ENCODE measurements at regions not wholly inside any gene's neighbourhood (a gene's known extent, or its start where the extent isn't known, plus 50 kb on each side); places are given as distances from the start of the nearest gene placed in this dataset.

GRCh38 chr2:14143435-14143834, 489.1 kb upstream of the LRATD1 start:
- TF ChIP-seq SP1 (IDR thresholded peaks at IDR 0.05) (no peak), FOXM1 (IDR thresholded peaks at IDR 0.05; ENCODE audit: borderline replicate concordance) (no peak), SUZ12 (IDR thresholded peaks at IDR 0.05) (no peak), TARDBP (IDR thresholded peaks at IDR 0.05) (no peak), ZNF384 (IDR thresholded peaks at IDR 0.05) (no peak), CTBP1 (IDR thresholded peaks at IDR 0.05; ENCODE audit: borderline replicate concordance) (no peak), FOXK2 (IDR thresholded peaks at IDR 0.05) (no peak), ELF4 (IDR thresholded peaks at IDR 0.05) (no peak)

All from HEK293T (cell line).